Adrenal gland (tissue), 9 donors: ENCODE measurements at regions not wholly inside any gene's neighbourhood (a gene's known extent, or its start where the extent isn't known, plus 50 kb on each side); places are given as distances from the start of the nearest gene placed in this dataset.

ENCODE experiments used
- DNase-seq, 7 donors: peaks; one replicate each; pipeline ENCODE4 v3.0.0-alpha.2; 2019 to 2020
- H3K27ac ChIP-seq, 5 donors: fragments of 200-600 bp; sonication (generic) in 4 of 5; 1 replicate in 3 of 5; 2 replicates in 2 of 5; pipeline versions ENCODE4 v1.5.1 to v1.8.0; 2016 to 2020; ENCODE audit warnings: mild to moderate bottlenecking in 1 of 5
- H3K27me3 ChIP-seq: fragments of 200-600 bp; 2 replicates; pipeline ENCODE4 v1.8.0; 2021
- H3K36me3 ChIP-seq, 2 donors: fragments of 200-600 bp; replicated peaks in 1 of 2; 1 replicate in 1 of 2; 2 replicates in 1 of 2; pipeline versions ENCODE4 v1.5.1 to v1.8.0; 2018 to 2022
- H3K4me1 ChIP-seq, 2 donors: fragments of 200-600 bp; replicated peaks in 1 of 2; 1 replicate in 1 of 2; 2 replicates in 1 of 2; pipeline versions ENCODE4 v1.5.1 to v1.8.0; 2018 to 2021
- H3K4me3 ChIP-seq, 4 donors: fragments of 200-600 bp; sonication (generic) in 3 of 4; one replicate each; pipeline ENCODE4 v1.5.1; 2016 to 2018
- H3K9me3 ChIP-seq, 3 donors: fragments of 200-600 bp; sonication (generic) in 1 of 3; replicated peaks in 1 of 3; 1 replicate in 2 of 3; 2 replicates in 1 of 3; pipeline versions ENCODE4 v1.5.1 to v1.8.0; 2016 to 2021
- POLR2A ChIP-seq, 2 donors: fragments of 450-650 bp; IDR thresholded peaks; one replicate each; pipeline ENCODE4 v1.6.1; 2017; ENCODE audit warnings: antibody characterized with exemption in 2 of 2, mild to moderate bottlenecking in 2 of 2, moderate library complexity in 1 of 2
- WGBS, 4 donors: extraction: QIAGEN DNeasy Blood & Tissue Kit in 2 of 4; methylation state at CpG; one replicate each; pipeline versions ENCODE4 v1.1.5 to v1.1.7; 2013 to 2017; 5-methylcytosine and 5-hydroxymethylcytosine counted together
- intact Hi-C, 2 donors: fragments of 100-400 bp; cut with DNase I; formaldehyde crosslinking; loops; one replicate each; pipeline versions ENCODE4 v1.14.1 to v1.15.0; 2022 to 2023
- TF ChIP-seq, protein P1 (sequence below), 6 experiments: fragments of 450-650 bp in 4 of 6; fragments of 200-600 bp in 2 of 6; sonication (generic) in 1 of 6; IDR thresholded peaks; 1 replicate in 5 of 6; 2 replicates in 1 of 6; pipeline versions ENCODE4 v1.5.1 to v1.8.0; 2016 to 2021; ENCODE audit warnings: antibody characterized with exemption in 6 of 6, mild to moderate bottlenecking in 2 of 6, moderate library complexity in 1 of 6
- donor health status: healthy with polysubstance abuse.
- donor health status: Bipolar disorder and iron deficiency.
- donor health status: DM: yes; HTN: yes; CAD: no.
- donor health status: DM: no; HTN: no; CAD: no.
- donor health status: DM: no; HTN: no; CAD: no.

GRCh38 chr11:112516261-112516660 is 255.6 kb upstream of the PLET1 start:
- Histone ChIP-seq H3K4me1 (no peaks in the 10 kb centered on the region), H3K9me3 (no peaks in the 10 kb centered on the region), H3K27me3 (no peaks in the 10 kb centered on the region), H3K27ac (no peak overlapping the region), H3K36me3 (no peaks in the 10 kb centered on the region), H3K4me3 (no peak overlapping the region)
- TF ChIP-seq, protein P1, sequence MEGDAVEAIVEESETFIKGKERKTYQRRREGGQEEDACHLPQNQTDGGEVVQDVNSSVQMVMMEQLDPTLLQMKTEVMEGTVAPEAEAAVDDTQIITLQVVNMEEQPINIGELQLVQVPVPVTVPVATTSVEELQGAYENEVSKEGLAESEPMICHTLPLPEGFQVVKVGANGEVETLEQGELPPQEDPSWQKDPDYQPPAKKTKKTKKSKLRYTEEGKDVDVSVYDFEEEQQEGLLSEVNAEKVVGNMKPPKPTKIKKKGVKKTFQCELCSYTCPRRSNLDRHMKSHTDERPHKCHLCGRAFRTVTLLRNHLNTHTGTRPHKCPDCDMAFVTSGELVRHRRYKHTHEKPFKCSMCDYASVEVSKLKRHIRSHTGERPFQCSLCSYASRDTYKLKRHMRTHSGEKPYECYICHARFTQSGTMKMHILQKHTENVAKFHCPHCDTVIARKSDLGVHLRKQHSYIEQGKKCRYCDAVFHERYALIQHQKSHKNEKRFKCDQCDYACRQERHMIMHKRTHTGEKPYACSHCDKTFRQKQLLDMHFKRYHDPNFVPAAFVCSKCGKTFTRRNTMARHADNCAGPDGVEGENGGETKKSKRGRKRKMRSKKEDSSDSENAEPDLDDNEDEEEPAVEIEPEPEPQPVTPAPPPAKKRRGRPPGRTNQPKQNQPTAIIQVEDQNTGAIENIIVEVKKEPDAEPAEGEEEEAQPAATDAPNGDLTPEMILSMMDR (IDR thresholded peaks at IDR 0.05), result no peak
- no peak for TF ChIP-seq POLR2A (IDR thresholded peaks at IDR 0.05)
- WGBS, 4 donors, result 79 to 100% (median 88%) methylated on average over 2 of the region's 2 CpGs
- intact Hi-C loops, result no loop called here
- no peak for DNase-seq

- DNase-seq, result no peak
- Histone ChIP-seq H3K9me3 (no peaks in the 10 kb centered on the region), H3K36me3 (no peaks in the 10 kb centered on the region), H3K4me1 (no peaks in the 10 kb centered on the region), H3K27me3 (no peaks in the 10 kb centered on the region), H3K27ac (no peak overlapping the region), H3K4me3 (no peak overlapping the region)
- 74 to 90% (median 82%) methylated on average over 2 of the region's 2 CpGs for WGBS, 4 donors
- TF ChIP-seq, protein P1 (IDR thresholded peaks at IDR 0.05), result no peak
- TF ChIP-seq POLR2A (IDR thresholded peaks at IDR 0.05), result no peak
- intact Hi-C loops, result no loop called here
Measured at GRCh38 chr11:112516755-112517154, 256.1 kb upstream of the PLET1 start.

GRCh38 chr11:112518371-112518770 is 257.7 kb upstream of the PLET1 start:
- Histone ChIP-seq H3K36me3 (no peaks in the 10 kb centered on the region), H3K4me3 (no peak overlapping the region), H3K27ac (no peak overlapping the region), H3K27me3 (no peaks in the 10 kb centered on the region), H3K9me3 (no peaks in the 10 kb centered on the region), H3K4me1 (peaks cover 0 to under 1% of the 10 kb centered on the region in 2 donors)
- no peak for TF ChIP-seq POLR2A (IDR thresholded peaks at IDR 0.05)
- TF ChIP-seq, protein P1 (IDR thresholded peaks at IDR 0.05), result no peak
- intact Hi-C loops, result no loop called here
- 81 to 97% (median 86%) methylated on average over 1 of the region's 1 CpG for WGBS, 4 donors
- DNase-seq, result no peak

DNA sequence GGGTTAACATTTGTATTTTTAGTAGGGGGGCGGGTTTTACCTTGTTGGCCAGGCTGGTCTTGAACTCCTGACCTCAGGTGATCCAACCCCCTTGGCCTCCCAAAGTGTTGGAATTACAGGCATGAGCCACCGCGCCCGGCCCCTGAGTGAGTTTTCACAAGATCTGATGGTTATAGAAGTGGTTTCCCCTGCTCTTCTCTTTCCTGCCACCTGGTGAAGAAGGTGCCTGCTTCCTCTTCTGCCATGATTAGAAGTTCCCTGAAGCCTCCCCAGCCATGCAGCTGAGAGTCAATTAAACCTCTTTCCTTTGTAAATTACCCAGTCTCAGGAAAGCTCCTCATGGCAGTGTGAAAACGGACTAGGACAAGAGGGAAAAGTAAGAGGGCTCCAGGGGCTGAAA is 259.1 kb upstream of the PLET1 start:
- no peak overlapping the region for H3K27ac ChIP-seq
- DNase-seq, result no peak
- H3K4me1 ChIP-seq, result peaks cover 0 to 12% of the 10 kb centered on the region in 2 donors
- TF ChIP-seq POLR2A (IDR thresholded peaks at IDR 0.05), result no peak
- TF ChIP-seq, protein P1 (IDR thresholded peaks at IDR 0.05), result no peak
- no peak overlapping the region for H3K4me3 ChIP-seq
- WGBS, 4 donors, result 67 to 81% (median 74%) methylated on average over 5 of the region's 5 CpGs
- no peaks in the 10 kb centered on the region for H3K27me3 ChIP-seq
- intact Hi-C loops, result no loop called here
- H3K36me3 ChIP-seq, result no peaks in the 10 kb centered on the region
- H3K9me3 ChIP-seq, result no peaks in the 10 kb centered on the region
